HuH-7.5 (cell line): ENCODE measurements at regions not wholly inside any gene's neighbourhood (a gene's known extent, or its start where the extent isn't known, plus 50 kb on each side); places are given as distances from the start of the nearest gene placed in this dataset.

Source experiments
- DNase-seq: peaks from one replicate; pipeline ENCODE4 v3.0.0; 2011; ENCODE audit warnings: low spot score

GRCh38 chr12:61781021-61781581, 479.1 kb upstream of the USP15 start:
- no peak for DNase-seq

- DNase-seq: no peak
These were observed 463.4 kb upstream of the USP15 start for GRCh38 chr12:61796846-61797245.

DNA sequence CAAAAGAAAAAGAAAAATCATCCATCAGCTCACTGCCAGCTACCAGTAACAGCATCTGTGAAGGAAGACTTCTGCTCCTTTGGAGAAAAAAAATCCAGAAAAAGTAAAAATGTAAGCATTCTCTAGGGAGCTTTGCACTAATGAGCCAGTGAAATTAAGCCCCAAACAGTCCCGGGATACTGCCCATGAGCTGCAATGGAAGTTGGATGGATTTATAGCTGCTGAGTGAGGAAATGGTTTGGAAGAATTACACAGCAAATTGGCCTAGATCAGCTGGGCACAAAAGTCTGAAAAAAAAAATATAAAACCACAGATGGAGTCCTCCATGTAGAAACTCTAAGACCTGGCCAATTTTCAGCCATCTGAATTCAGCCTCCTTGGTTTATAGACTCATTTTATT, 462.9 kb upstream of the USP15 start:
- no peak for DNase-seq

DNA sequence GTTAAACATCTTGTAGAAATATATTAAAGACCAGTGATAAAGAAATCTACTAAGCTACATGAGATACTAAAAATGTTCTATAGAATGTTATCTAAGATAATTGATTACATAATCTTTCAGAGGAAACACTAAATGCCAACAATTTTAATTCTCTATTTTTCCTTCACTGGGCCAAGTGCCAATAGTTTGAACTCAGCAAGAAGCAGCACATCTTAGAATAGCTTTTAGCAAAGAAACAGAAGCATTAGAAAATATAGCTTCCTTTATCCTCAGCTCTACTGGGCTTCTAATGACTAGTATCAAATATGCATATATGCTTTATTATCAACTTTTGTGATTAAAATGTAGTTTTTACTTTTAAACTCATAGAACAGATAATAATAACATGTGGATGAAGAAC, 461.4 kb upstream of the USP15 start:
- DNase-seq: no peak

DNA sequence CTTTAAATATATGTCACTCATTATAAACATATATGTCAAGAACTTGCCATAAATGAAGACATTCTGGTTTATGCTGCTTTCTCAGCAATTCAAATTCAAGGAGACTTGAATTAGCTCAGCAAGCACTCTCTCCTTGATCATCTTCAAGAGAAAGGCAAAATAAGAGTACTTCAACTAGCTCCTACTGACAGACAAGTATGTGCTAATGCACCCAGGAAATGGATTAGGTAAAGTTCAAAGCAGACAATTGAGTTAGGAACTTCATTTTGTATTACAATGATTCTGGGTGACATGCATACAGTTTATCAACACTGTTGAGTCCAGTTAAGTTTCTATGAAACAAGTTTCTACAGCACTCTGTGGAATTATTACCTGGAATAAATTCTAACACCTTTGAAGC, 455.9 kb upstream of the USP15 start:
- no peak for DNase-seq

DNA sequence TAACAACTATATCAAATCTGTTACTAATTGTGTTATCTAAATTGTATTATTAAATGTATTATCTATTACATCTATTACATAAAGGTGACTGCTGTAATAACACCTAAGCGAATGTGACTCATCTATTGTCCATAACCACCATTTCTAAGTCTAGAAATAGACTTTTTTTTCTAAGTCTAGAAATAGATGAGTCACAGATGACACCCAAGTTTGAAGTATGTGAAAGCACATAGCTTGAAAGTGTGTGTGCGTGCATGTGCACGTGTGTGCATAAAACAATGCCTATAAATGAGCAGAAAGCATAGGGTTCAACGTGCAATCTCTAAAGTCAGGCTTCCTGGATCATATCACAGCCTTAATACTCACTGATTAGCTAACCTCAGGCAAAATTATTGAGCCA, 451.3 kb upstream of the USP15 start:
- no peak for DNase-seq

- no peak for DNase-seq
These were observed 449.7 kb upstream of the USP15 start for GRCh38 chr12:61810486-61810885.

DNA sequence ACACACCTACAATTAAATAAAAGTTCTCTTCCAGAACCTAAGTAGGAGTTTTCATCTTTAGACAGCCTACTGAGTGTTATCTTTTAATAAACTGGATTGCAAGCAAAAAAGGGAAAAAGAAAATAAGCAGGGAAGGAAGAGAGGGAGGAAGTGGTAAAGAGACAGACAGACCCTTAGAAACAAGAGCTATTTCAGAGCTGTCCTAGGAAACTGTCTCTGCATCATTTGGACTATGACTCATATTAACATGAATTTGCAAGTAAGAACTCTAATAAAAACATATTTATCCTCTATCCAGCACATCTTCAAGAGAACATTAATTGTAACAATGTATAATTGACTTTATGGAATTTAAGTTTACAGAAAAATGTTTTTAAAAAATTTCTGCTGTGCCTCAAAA, 438.8 kb upstream of the USP15 start:
- DNase-seq: no peak

GRCh38 chr12:61823102-61823501, 437.1 kb upstream of the USP15 start:
- no peak for DNase-seq

- no peak for DNase-seq
These were observed 413.4 kb upstream of the USP15 start for GRCh38 chr12:61846765-61847164.

- no peak for DNase-seq
These were observed 411.3 kb upstream of the USP15 start for GRCh38 chr12:61848893-61849292.

- no peak for DNase-seq
These were observed 406.3 kb upstream of the USP15 start for GRCh38 chr12:61853945-61854344.

DNA sequence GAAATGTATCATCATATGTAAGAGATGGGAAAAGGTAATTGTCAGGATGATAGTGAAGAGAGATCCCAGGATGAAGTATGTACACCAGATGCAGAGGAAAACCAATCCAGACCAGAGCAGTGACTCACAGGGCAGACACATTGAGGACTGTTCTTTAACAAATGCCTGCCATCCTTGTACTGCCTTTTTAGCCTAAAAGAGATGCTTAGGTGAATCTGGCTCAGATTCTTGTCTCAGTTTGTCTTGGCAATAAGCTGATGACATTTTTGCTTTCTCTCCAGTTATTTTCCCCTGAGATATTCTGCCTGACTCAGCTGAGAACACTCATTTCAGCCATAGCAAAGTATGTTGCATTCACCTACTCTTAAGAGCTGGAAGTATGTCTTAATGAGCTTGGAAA, 405.3 kb upstream of the USP15 start:
- DNase-seq: no peak

GRCh38 chr12:61857968-61858367, 402.2 kb upstream of the USP15 start:
- DNase-seq: no peak

- no peak for DNase-seq
These were observed 399.8 kb upstream of the USP15 start for GRCh38 chr12:61860451-61860850.

DNA sequence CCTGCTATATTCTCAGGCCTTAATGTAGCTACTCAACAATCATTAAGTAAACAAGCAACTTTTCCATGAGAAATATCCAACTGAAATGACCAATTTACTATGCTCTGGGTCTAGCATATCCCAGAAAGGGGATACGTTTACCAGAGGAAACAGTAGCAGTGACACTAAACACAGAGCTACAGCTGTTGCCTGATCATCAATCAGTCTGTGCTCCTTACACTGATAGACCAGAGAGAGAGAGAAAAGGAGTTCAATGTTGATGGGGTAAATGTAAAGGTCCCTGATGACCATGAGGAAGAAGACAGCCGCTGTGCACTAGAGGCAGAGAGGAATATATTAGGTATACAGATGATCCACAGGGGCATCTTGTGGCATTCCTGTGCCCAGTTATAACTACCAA, 397.2 kb upstream of the USP15 start:
- no peak for DNase-seq

DNA sequence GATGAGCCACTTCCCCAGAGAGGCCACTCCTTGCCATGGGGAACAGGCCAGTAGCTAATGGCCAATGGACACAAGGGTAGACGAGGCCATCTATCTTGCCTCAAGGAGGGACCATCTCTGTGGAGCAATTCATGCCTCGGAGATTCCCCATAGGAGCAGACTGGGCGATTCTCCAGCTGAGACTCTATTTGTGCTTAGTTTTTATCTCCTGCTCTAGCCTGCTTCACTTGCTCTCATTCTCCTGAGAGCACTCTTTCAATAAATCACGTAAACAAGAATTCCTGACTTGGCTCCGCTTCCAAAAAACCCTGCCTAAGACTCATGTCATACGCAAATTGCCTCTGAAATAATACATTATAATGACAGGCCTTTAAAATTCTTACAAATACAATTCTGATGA, 396.4 kb upstream of the USP15 start:
- DNase-seq: no peak

GRCh38 chr12:61869796-61870195, 390.4 kb upstream of the USP15 start:
- DNase-seq: no peak

- DNase-seq: no peak
These were observed 389.3 kb upstream of the USP15 start for GRCh38 chr12:61870658-61871484.

DNA sequence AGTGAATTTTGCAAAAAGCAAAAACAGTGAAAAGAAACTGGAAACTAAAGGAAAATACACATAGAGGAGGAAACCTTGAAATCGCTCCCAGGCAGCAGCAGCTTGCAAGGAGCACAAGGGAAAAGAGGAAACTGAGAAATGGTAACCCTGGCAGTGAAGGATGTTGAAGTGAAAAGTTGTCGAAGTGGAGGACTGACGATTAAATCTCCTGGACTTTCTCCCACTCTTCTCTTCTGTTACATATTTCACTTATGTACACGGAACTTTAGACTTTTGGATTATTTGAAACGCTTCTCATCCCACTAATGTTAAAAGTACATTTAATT, 388.8 kb upstream of the USP15 start:
- DNase-seq: no peak

DNA sequence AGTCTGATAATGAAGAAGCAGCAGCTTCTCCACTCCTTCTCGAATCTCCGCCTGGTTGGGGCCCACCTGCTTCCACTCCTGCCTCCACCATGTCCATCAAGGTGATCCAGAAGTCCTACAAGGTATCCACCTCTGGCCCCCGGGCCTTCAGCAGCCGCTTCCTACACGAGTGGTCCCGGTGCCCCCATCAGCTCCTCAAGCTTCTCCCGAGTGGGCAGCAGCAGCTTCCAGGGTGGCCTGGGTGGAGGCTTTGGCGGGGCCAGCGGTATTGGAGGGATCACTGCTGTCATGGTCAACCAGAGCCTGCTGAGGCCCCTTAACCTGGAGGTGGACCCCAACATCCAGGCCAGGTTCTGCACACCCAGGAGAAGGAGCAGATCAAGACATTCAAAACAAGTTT, 381.0 kb upstream of the USP15 start:
- no peak for DNase-seq

DNA sequence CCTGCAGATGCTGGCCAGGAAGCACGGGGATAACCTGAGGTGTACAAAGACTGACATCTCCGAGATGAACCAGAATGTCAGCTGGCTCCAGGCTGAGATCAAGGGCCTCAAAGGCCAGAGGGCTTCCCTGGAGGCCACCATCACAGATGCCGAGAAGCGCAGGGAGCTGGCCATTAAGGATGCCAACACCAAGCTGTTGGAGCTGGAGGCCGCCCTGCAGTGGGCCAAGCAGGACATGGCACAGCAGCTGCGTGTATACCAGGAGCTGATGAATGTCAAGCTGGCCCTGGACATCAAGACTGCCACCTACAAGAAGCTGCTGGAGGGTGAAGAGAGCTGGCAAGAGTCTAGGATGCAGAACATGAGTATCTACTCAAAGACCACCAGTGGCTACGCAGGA, 380.0 kb upstream of the USP15 start:
- DNase-seq: no peak

- DNase-seq: no peak
These were observed 368.6 kb upstream of the USP15 start for GRCh38 chr12:61891632-61892031.

DNA sequence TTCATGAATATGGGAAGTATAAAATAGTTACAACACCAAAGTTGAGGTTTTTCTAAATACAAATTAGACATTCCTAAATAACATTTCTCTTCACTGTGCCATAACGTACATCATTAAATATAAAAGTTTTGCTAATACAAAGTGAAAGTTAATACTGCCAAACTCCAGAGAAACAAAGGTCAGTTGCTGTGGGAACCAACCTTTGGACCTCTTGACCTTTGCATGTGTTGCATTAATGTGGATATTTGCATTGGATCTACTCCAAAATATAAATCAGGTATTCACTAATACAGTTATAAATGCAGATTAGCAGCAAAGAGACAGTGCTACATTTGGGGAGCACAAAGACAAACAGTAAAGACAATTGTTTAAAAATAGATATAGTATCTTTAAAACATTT, 366.0 kb upstream of the USP15 start:
- no peak for DNase-seq
